GM12878 (cell line): ENCODE measurements at regions not wholly inside any gene's neighbourhood (a gene's known extent, or its start where the extent isn't known, plus 50 kb on each side); places are given as distances from the start of the nearest gene placed in this dataset.

Source experiments
- ATAC-seq: fragments of 200-7000 bp; cut with Tn5 transposase; 3 replicates; pipeline ENCODE4 v1.9.1; 2020; ENCODE audit warnings: mild to moderate bottlenecking, moderate library complexity
- BruUV-seq: library from RNA; stranded (reverse); fragments of 400-500 nt; replicated peaks from 2 replicates; lab custom pipeline; 2021; lab: Mats Ljungman, UMichigan
- CTCF ChIA-PET: fragments of 300-600 bp; sonication (Branson Sonifier 250); formaldehyde crosslinking; extraction: SDS; loops from one replicate; lab custom pipeline; 2021; ENCODE audit warnings: inconsistent platforms; lab: Yijun Ruan, JAX
- POLR2A ChIA-PET: fragments of 350-600 bp; formaldehyde crosslinking; extraction: SDS; loops from one replicate; lab custom pipeline; 2021; ENCODE audit warnings: inconsistent platforms; lab: Charles Lee
- RAD21 ChIA-PET: fragments of 300-600 bp; sonication (Branson Sonifier 250); formaldehyde crosslinking; loops from one replicate; lab custom pipeline; 2023; ENCODE audit warnings: antibody characterized with exemption; ENCODE audit not compliant: unreplicated experiment; lab: Charles Lee
- SMC1A ChIA-PET: fragments of 300-600 bp; sonication (Branson Sonifier 250); formaldehyde crosslinking; loops from one replicate; lab custom pipeline; 2023; ENCODE audit not compliant: unreplicated experiment, uncharacterized antibody; lab: Charles Lee
- DNase-seq: peaks from one replicate; pipeline ENCODE4 v3.0.0-alpha.2; 2011; ENCODE audit warnings: low read depth, low spot score
- FAIRE-seq: peaks from 3 replicates; lab custom pipeline; 2011; peaks lifted over from hg19 to GRCh38; lab: Jason Lieb, UNC
- H2AFZ ChIP-seq: 2 replicates; pipeline ENCODE4 v1.6.0; 2011; ENCODE audit warnings: low read depth, low read length, control low read depth; ENCODE audit not compliant: control insufficient read depth
- H3K27ac ChIP-seq: 2 replicates; pipeline ENCODE4 v1.5.1; 2011; ENCODE audit warnings: control low read depth; ENCODE audit not compliant: control insufficient read depth, insufficient read depth
- H3K27me3 ChIP-seq, 2 experiments: replicated peaks in 1 of 2; 2 replicates each; pipeline versions ENCODE4 v1.6.0 to v1.6.1; 2011; ENCODE audit warnings: low read length in 1 of 2; ENCODE audit not compliant: control insufficient read depth in 2 of 2, insufficient read depth in 2 of 2
- H3K36me3 ChIP-seq, 2 experiments: 2 replicates each; pipeline ENCODE4 v1.5.1; 2011; ENCODE audit warnings: low read length in 1 of 2; ENCODE audit not compliant: control insufficient read depth in 2 of 2, insufficient read depth in 2 of 2
- H3K4me1 ChIP-seq: 2 replicates; pipeline ENCODE4 v1.6.1; 2011; ENCODE audit warnings: mild to moderate bottlenecking, low read length, moderate library complexity, mixed read lengths; ENCODE audit not compliant: control insufficient read depth, insufficient read depth
- H3K4me2 ChIP-seq: 2 replicates; pipeline ENCODE4 v1.6.0; 2011; ENCODE audit warnings: control low read depth; ENCODE audit not compliant: control insufficient read depth, insufficient read depth
- H3K4me3 ChIP-seq: fragments of 200-600 bp; sonication (generic); 2 replicates; pipeline ENCODE4 v1.5.1; 2016
- H3K79me2 ChIP-seq: 2 replicates; pipeline ENCODE4 v1.6.0; 2011; ENCODE audit warnings: low read length; ENCODE audit not compliant: control insufficient read depth, insufficient read depth
- H3K9ac ChIP-seq: 2 replicates; pipeline ENCODE4 v1.8.0; 2011; ENCODE audit warnings: low read length, control low read depth, mixed read lengths; ENCODE audit not compliant: control insufficient read depth, insufficient read depth
- H3K9me3 ChIP-seq: replicated peaks from 3 replicates; pipeline ENCODE4 v1.5.1; 2011; ENCODE audit warnings: mild to moderate bottlenecking, low read length; ENCODE audit not compliant: control insufficient read depth, insufficient read depth
- H4K20me1 ChIP-seq: 2 replicates; pipeline ENCODE4 v1.6.0; 2011; ENCODE audit not compliant: control insufficient read depth, insufficient read depth
- CEBPZ ChIP-seq: fragments of 150-350 bp; IDR thresholded peaks from 2 replicates; pipeline ENCODE4 v1.6.1; 2016; ENCODE audit warnings: low read depth, low read length
- CHD2 ChIP-seq: IDR thresholded peaks from 2 replicates; pipeline ENCODE4 v1.6.1; 2011; ENCODE audit warnings: low read depth, low read length, improper control_type of control experiment, borderline replicate concordance
- DPF2 ChIP-seq: fragments of 450-650 bp; IDR thresholded peaks from 2 replicates; pipeline ENCODE4 v1.6.1; 2017; ENCODE audit warnings: mild to moderate bottlenecking
- GABPA ChIP-seq: IDR thresholded peaks from 2 replicates; pipeline ENCODE4 v1.6.1; 2014; ENCODE audit warnings: antibody characterized with exemption, low read depth, mild to moderate bottlenecking, inconsistent platforms
- HDGF ChIP-seq: fragments of 450-650 bp; IDR thresholded peaks from 2 replicates; pipeline ENCODE4 v1.6.1; 2016; ENCODE audit warnings: antibody characterized with exemption
- PKNOX1 ChIP-seq: fragments of 450-650 bp; IDR thresholded peaks from 2 replicates; pipeline ENCODE4 v1.6.1; 2016; ENCODE audit warnings: mild to moderate bottlenecking
- RAD51 ChIP-seq: fragments of 450-650 bp; IDR thresholded peaks from 2 replicates; pipeline ENCODE4 v1.6.1; 2016; ENCODE audit warnings: moderate library complexity, mild to moderate bottlenecking, inconsistent platforms
- SMAD5 ChIP-seq: IDR thresholded peaks from 2 replicates; pipeline ENCODE4 v1.6.1; 2016; ENCODE audit warnings: antibody characterized with exemption, low read depth
- WGBS: methylation state at CpG from one replicate; pipeline ENCODE4 v1.1.6; 2016; ENCODE audit warnings: low lambda C conversion rate; ENCODE audit not compliant: insufficient replicate concordance, insufficient coverage; ENCODE audit errors: missing lambda C conversion rate; 5-methylcytosine and 5-hydroxymethylcytosine counted together
- in situ Hi-C: fragments of 300-500 bp; cut with MboI; formaldehyde crosslinking; loops from 9 replicates; pipeline ENCODE4 v1.14.3; 2018; ENCODE audit warnings: mixed read lengths
- intact Hi-C: fragments of 100-400 bp; cut with micrococcal nuclease; formaldehyde crosslinking; loops from one replicate; pipeline ENCODE4 v1.14.2; 2022; ENCODE audit not compliant: unreplicated experiment
- TF ChIP-seq, protein P1 (sequence below): fragments of 450-650 bp; IDR thresholded peaks from 2 replicates; pipeline ENCODE4 v1.6.1; 2017; ENCODE audit warnings: borderline replicate concordance
- TF ChIP-seq, protein P2 (sequence below): fragments of 450-650 bp; conservative IDR thresholded peaks from 2 replicates; pipeline ENCODE4 v1.6.1; 2017; ENCODE audit warnings: mild to moderate bottlenecking, moderate library complexity

GRCh38 chr7:33705333-33705833 lies 200.0 kb upstream of the BMPER start:
- BruUV-seq = no TSS peak
- H3K36me3 ChIP-seq = no peaks in the 10 kb centered on the region
- no peak overlapping the region for H3K9ac ChIP-seq
- no peaks in the 10 kb centered on the region for H4K20me1 ChIP-seq
- WGBS = 60% methylated on average over 5 of the region's 5 CpGs
- no peaks in the 10 kb centered on the region for H3K27me3 ChIP-seq
- POLR2A ChIA-PET = no interaction called here
- H3K9me3 ChIP-seq = no peaks in the 10 kb centered on the region; the same call in 2 of the 3 replicates
- no peak overlapping the region for H3K4me2 ChIP-seq
- intact Hi-C loops = no loop called here
- no peak for DNase-seq
- no peaks in the 10 kb centered on the region for H3K4me1 ChIP-seq
- RAD21 ChIA-PET = no interaction called here
- TF ChIP-seq SMAD5 (no peak), RAD51 (no peak), PKNOX1 (no peak), DPF2 (no peak), HDGF (no peak)
- TF ChIP-seq, all 136 proteins: peak for 0
- no peak overlapping the region for H2AFZ ChIP-seq
- in situ Hi-C loops = no loop called here
- ChIA-PET SMC1A (no interaction called here), CTCF (interaction anchor here (1.6 kb wide), 1 partner anchor 31 kb away, joined by 4 read pairs; no protein-coding TSS in a partner anchor)
- FAIRE-seq (no peak), ATAC-seq (no peak)
- no peaks in the 10 kb centered on the region for H3K79me2 ChIP-seq
- H3K4me3 ChIP-seq = no peak overlapping the region
- H3K27ac ChIP-seq = no peak overlapping the region

- DNase-seq (no peak), ATAC-seq (no peak), FAIRE-seq (no peak)
- ChIA-PET SMC1A (interaction anchor here (1.0 to 2.8 kb wide), 3 partner anchors 9 to 222 kb away, joined by 3 to 10 read pairs (median 5); no protein-coding TSS in a partner anchor), RAD21 (no interaction called here), CTCF (interaction anchor here (1.6 to 2.0 kb wide), 2 partner anchors 10 to 32 kb away, joined by 4 to 6 read pairs; no protein-coding TSS in a partner anchor), POLR2A (no interaction called here)
- 37% methylated on average over 2 of the region's 2 CpGs for WGBS
- no peak overlapping the region for H3K4me3 ChIP-seq
- H3K9ac ChIP-seq = no peak overlapping the region
- no peaks in the 10 kb centered on the region for H3K36me3 ChIP-seq
- intact Hi-C loops = no loop called here
- H3K4me1 ChIP-seq = no peaks in the 10 kb centered on the region
- H3K9me3 ChIP-seq = no peaks in the 10 kb centered on the region; the same call in 2 of the 3 replicates
- no peak overlapping the region for H3K4me2 ChIP-seq
- in situ Hi-C loops = no loop called here
- no peaks in the 10 kb centered on the region for H3K79me2 ChIP-seq
- no peaks in the 10 kb centered on the region for H3K27me3 ChIP-seq
- H2AFZ ChIP-seq = no peak overlapping the region
- H4K20me1 ChIP-seq = no peaks in the 10 kb centered on the region
- H3K27ac ChIP-seq = no peak overlapping the region
- no TSS peak for BruUV-seq
- TF ChIP-seq, protein P1, sequence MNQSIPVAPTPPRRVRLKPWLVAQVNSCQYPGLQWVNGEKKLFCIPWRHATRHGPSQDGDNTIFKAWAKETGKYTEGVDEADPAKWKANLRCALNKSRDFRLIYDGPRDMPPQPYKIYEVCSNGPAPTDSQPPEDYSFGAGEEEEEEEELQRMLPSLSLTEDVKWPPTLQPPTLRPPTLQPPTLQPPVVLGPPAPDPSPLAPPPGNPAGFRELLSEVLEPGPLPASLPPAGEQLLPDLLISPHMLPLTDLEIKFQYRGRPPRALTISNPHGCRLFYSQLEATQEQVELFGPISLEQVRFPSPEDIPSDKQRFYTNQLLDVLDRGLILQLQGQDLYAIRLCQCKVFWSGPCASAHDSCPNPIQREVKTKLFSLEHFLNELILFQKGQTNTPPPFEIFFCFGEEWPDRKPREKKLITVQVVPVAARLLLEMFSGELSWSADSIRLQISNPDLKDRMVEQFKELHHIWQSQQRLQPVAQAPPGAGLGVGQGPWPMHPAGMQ = no peak
- TF ChIP-seq, protein P2, sequence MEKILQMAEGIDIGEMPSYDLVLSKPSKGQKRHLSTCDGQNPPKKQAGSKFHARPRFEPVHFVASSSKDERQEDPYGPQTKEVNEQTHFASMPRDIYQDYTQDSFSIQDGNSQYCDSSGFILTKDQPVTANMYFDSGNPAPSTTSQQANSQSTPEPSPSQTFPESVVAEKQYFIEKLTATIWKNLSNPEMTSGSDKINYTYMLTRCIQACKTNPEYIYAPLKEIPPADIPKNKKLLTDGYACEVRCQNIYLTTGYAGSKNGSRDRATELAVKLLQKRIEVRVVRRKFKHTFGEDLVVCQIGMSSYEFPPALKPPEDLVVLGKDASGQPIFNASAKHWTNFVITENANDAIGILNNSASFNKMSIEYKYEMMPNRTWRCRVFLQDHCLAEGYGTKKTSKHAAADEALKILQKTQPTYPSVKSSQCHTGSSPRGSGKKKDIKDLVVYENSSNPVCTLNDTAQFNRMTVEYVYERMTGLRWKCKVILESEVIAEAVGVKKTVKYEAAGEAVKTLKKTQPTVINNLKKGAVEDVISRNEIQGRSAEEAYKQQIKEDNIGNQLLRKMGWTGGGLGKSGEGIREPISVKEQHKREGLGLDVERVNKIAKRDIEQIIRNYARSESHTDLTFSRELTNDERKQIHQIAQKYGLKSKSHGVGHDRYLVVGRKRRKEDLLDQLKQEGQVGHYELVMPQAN = no peak
- TF ChIP-seq CEBPZ (no peak), CHD2 (no peak), GABPA (no peak)
These were observed 199.2 kb upstream of the BMPER start for GRCh38 chr7:33706186-33706585.
